HUES48 (cell line): ENCODE measurements at regions not wholly inside any gene's neighbourhood (a gene's known extent, or its start where the extent isn't known, plus 50 kb on each side); places are given as distances from the start of the nearest gene placed in this dataset.

Experiments
- H3K27ac ChIP-seq: one replicate; pipeline ENCODE4 v1.7.0; 2013; ENCODE audit warnings: low read depth, low read length, inconsistent platforms
- H3K27me3 ChIP-seq: 2 replicates; pipeline ENCODE4 v1.6.1; 2013; ENCODE audit warnings: mild to moderate bottlenecking, low read length; ENCODE audit not compliant: control insufficient read depth, insufficient read depth
- H3K36me3 ChIP-seq: 2 replicates; pipeline ENCODE4 v1.6.1; 2013; ENCODE audit warnings: low read length; ENCODE audit not compliant: control insufficient read depth, insufficient read depth
- H3K4me1 ChIP-seq: 2 replicates; pipeline ENCODE4 v1.6.1; 2013; ENCODE audit warnings: mild to moderate bottlenecking, low read length; ENCODE audit not compliant: control insufficient read depth, insufficient read depth
- H3K4me3 ChIP-seq: 2 replicates; pipeline ENCODE4 v1.5.1; 2013; ENCODE audit warnings: mild to moderate bottlenecking, low read depth, low read length
- H3K9ac ChIP-seq: 2 replicates; pipeline ENCODE4 v1.6.1; 2013; ENCODE audit warnings: mild to moderate bottlenecking, low read depth, low read length, moderate library complexity
- H3K9me3 ChIP-seq: 2 replicates; pipeline ENCODE4 v1.6.1; 2013; ENCODE audit warnings: low read length; ENCODE audit not compliant: control insufficient read depth, insufficient read depth

- no peaks in the 10 kb centered on the region for H3K4me1 ChIP-seq
Observed at GRCh38 chr2:235332240-235332890, 161.5 kb upstream of the AGAP1 start.

GRCh38 chr2:235333076-235333475 lies 160.8 kb upstream of the AGAP1 start:
- Histone ChIP-seq H3K4me3 (no peak overlapping the region), H3K9me3 (no peaks in the 10 kb centered on the region), H3K36me3 (no peaks in the 10 kb centered on the region), H3K4me1 (no peaks in the 10 kb centered on the region), H3K27ac (no peak overlapping the region), H3K9ac (no peak overlapping the region), H3K27me3 (no peaks in the 10 kb centered on the region)

More at GRCh38 chr2:235332240-235332890, 161.5 kb upstream of the AGAP1 start:
- no peak overlapping the region for H3K4me3 ChIP-seq
- no peaks in the 10 kb centered on the region for H3K27me3 ChIP-seq
- no peaks in the 10 kb centered on the region for H3K36me3 ChIP-seq
- H3K9ac ChIP-seq = no peak overlapping the region
- H3K9me3 ChIP-seq = no peaks in the 10 kb centered on the region
- no peak overlapping the region for H3K27ac ChIP-seq

DNA sequence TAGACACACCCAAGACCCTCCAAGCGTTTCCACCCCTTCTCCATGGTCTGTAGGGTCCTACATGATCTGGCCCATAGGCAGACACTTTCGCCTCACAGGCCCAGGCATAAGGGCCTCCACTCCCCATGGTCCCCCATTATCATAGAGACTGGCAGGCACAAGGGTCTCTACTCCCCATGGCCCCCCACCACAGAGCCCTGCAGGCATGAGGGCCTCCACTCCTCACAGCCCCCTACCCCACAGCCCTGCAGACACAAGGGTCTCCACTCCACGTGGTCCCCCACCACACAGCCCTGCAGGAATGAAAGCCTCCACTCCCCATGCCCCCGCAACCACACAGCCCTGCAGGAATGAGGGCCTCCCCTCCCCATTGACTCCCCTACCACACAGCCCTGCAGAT lies 159.7 kb upstream of the AGAP1 start:
- Histone ChIP-seq H3K4me1 (no peaks in the 10 kb centered on the region), H3K27ac (no peak overlapping the region), H3K27me3 (no peaks in the 10 kb centered on the region), H3K36me3 (no peaks in the 10 kb centered on the region), H3K4me3 (no peak overlapping the region), H3K9me3 (no peaks in the 10 kb centered on the region), H3K9ac (no peak overlapping the region)

GRCh38 chr2:235343156-235343774 lies 150.6 kb upstream of the AGAP1 start:
- no peak overlapping the region for H3K4me3 ChIP-seq
- no peaks in the 10 kb centered on the region for H3K4me1 ChIP-seq
- H3K27ac ChIP-seq = no peak overlapping the region
- no peaks in the 10 kb centered on the region for H3K36me3 ChIP-seq
- no peak overlapping the region for H3K9ac ChIP-seq
- no peaks in the 10 kb centered on the region for H3K27me3 ChIP-seq
- H3K9me3 ChIP-seq = no peaks in the 10 kb centered on the region

- no peak overlapping the region for H3K9ac ChIP-seq
- no peak overlapping the region for H3K4me3 ChIP-seq
- H3K9me3 ChIP-seq = no peaks in the 10 kb centered on the region
- no peaks in the 10 kb centered on the region for H3K36me3 ChIP-seq
- no peaks in the 10 kb centered on the region for H3K4me1 ChIP-seq
- H3K27ac ChIP-seq = no peak overlapping the region
- no peaks in the 10 kb centered on the region for H3K27me3 ChIP-seq
Observed at GRCh38 chr2:235343869-235344268, 150.0 kb upstream of the AGAP1 start.

GRCh38 chr2:235345745-235346144 lies 148.1 kb upstream of the AGAP1 start:
- no peaks in the 10 kb centered on the region for H3K27me3 ChIP-seq
- H3K9ac ChIP-seq = no peak overlapping the region
- no peak overlapping the region for H3K27ac ChIP-seq
- no peaks in the 10 kb centered on the region for H3K36me3 ChIP-seq
- H3K4me1 ChIP-seq = no peaks in the 10 kb centered on the region
- no peak overlapping the region for H3K4me3 ChIP-seq
- H3K9me3 ChIP-seq = no peaks in the 10 kb centered on the region

DNA sequence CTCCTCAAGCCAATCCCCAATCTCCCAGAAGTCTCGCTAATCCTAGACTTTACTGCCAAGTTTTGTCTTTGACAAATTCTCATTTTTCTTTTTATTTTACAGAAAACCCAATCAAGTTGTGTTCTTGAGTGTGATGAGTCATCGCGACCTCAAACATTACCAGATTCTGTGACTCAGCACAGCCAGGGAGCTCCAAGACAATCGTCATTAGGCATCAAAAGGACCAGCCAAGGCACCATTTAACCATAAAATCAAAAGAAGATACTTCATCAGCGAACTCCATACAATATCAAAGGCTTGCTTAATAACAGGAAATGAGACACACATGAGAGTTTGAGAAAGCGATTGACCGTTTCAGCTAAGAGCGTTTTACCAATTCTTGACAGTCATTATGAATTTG lies 146.2 kb upstream of the AGAP1 start:
- Histone ChIP-seq H3K36me3 (no peaks in the 10 kb centered on the region), H3K9ac (no peak overlapping the region), H3K27me3 (no peaks in the 10 kb centered on the region), H3K27ac (no peak overlapping the region), H3K4me1 (no peaks in the 10 kb centered on the region), H3K9me3 (no peaks in the 10 kb centered on the region), H3K4me3 (no peak overlapping the region)

DNA sequence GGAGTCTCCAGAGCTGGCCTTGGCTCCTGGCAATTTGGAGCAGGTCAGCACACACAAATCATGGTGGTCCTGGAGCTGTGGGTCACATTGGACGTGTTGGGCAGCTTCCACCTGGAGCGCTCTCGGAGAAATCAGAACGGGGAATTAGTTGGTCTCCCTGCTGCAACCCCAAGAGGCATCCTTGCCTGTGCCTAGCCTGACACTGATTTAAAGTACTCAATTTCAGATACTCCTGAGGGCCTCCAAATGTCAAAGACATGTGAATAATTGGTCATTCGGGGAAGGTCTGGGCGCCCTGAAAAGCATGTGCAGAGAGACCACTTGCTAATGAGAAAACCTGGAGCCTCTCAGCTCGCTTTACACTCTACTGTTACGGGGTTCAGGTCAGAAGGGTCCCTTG lies 145.5 kb upstream of the AGAP1 start:
- H3K9me3 ChIP-seq = no peaks in the 10 kb centered on the region
- H3K27ac ChIP-seq = no peak overlapping the region
- H3K4me1 ChIP-seq = no peaks in the 10 kb centered on the region
- H3K9ac ChIP-seq = no peak overlapping the region
- no peak overlapping the region for H3K4me3 ChIP-seq
- no peaks in the 10 kb centered on the region for H3K36me3 ChIP-seq
- no peaks in the 10 kb centered on the region for H3K27me3 ChIP-seq

DNA sequence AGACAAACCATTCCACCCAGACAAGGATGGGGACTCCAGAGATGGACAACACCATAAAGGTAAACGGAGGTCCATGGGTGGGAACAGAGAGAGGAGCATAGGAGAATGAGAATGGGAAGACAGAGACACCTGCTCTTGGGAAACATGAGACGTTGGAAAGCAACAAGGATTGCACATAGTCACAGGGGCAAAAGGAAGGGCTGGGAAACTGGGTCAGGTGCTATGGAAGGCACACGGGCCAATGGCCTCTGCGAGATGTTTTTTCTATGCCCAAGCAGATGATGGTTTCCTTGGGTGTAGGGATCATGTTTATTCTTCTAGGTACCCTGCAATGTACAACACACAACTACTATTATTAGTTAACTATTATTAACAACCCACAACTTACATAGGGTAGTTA lies 143.6 kb upstream of the AGAP1 start:
- Histone ChIP-seq H3K4me3 (no peak overlapping the region), H3K27ac (no peak overlapping the region), H3K4me1 (no peaks in the 10 kb centered on the region), H3K9ac (no peak overlapping the region), H3K36me3 (no peaks in the 10 kb centered on the region), H3K27me3 (no peaks in the 10 kb centered on the region), H3K9me3 (no peaks in the 10 kb centered on the region)

GRCh38 chr2:235352541-235352940 lies 141.3 kb upstream of the AGAP1 start:
- H3K9ac ChIP-seq = no peak overlapping the region
- no peaks in the 10 kb centered on the region for H3K9me3 ChIP-seq

DNA sequence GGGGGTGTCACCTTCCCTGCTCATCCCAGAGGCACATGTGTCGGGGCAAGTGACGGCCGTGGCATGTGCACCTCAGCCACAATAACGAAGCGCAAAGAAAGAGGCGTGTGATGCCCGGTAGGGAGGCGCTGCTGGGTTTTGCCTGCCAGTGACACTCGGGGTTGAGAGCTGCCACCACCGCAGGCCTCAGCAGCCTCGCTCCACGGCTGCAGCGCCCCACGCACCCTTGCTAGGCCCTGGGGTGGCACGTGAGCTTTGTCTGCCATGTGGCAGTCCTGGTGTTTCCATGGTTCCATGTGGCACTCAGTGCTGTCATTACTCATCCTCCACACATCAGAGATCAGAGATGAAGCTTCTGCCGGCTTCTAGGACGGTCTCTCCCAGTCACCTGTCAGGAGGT lies 136.0 kb upstream of the AGAP1 start:
- Histone ChIP-seq H3K27ac (no peak overlapping the region), H3K9ac (no peak overlapping the region), H3K4me3 (no peak overlapping the region), H3K9me3 (no peaks in the 10 kb centered on the region), H3K36me3 (no peaks in the 10 kb centered on the region), H3K4me1 (no peaks in the 10 kb centered on the region), H3K27me3 (no peaks in the 10 kb centered on the region)

More at GRCh38 chr2:235352541-235352940, 141.3 kb upstream of the AGAP1 start:
- Histone ChIP-seq H3K4me3 (no peak overlapping the region), H3K36me3 (no peaks in the 10 kb centered on the region), H3K27me3 (no peaks in the 10 kb centered on the region), H3K4me1 (no peaks in the 10 kb centered on the region), H3K27ac (no peak overlapping the region)
